CD4-positive, alpha-beta T cell (primary cell): ENCODE measurements at regions not wholly inside any gene's neighbourhood (a gene's known extent, or its start where the extent isn't known, plus 50 kb on each side); places are given as distances from the start of the nearest gene placed in this dataset.

Experiments
- ATAC-seq: fragments of 200-7000 bp; cut with Tn5 transposase; one replicate; pipeline ENCODE4 v1.10.0; 2022; ENCODE audit warnings: mild to moderate bottlenecking; ENCODE audit not compliant: poor library complexity
- CTCF ChIA-PET: fragments of 350-600 bp; sonication (Branson Sonifier 250); formaldehyde crosslinking; loops from one replicate; lab custom pipeline; 2021; ENCODE audit warnings: antibody characterized with exemption, inconsistent platforms; lab: Charles Lee
- POLR2A ChIA-PET: fragments of 350-600 bp; sonication (Branson Sonifier 250); formaldehyde crosslinking; loops from one replicate; lab custom pipeline; 2021; ENCODE audit warnings: antibody characterized with exemption, inconsistent platforms; lab: Charles Lee
- DNase-seq, 14 experiments: peaks; one replicate each; pipeline ENCODE4 v3.0.0-alpha.2; 2013 to 2020; ENCODE audit warnings: mixed read lengths in 2 of 14
- H3K27ac ChIP-seq, 2 donors: one replicate each; pipeline versions ENCODE4 v1.5.1 to v1.7.0; 2013; ENCODE audit warnings: low read length in 2 of 2, low read depth in 1 of 2, mild to moderate bottlenecking in 1 of 2
- H3K27me3 ChIP-seq, 2 experiments: 1 replicate in 1 of 2; 2 replicates in 1 of 2; pipeline versions ENCODE4 v1.6.1 to v1.7.0; 2013; ENCODE audit warnings: low read length in 2 of 2, control low read depth in 1 of 2, mild to moderate bottlenecking in 1 of 2, moderate library complexity in 1 of 2; ENCODE audit not compliant: insufficient read depth in 2 of 2, control insufficient read depth in 1 of 2
- H3K36me3 ChIP-seq: one replicate; pipeline ENCODE4 v1.6.1; 2013; ENCODE audit warnings: low read length, control low read depth; ENCODE audit not compliant: insufficient read depth
- H3K4me1 ChIP-seq: one replicate; pipeline ENCODE4 v1.6.1; 2013; ENCODE audit warnings: low read length, control low read depth; ENCODE audit not compliant: insufficient read depth
- H3K4me3 ChIP-seq: one replicate; pipeline ENCODE4 v1.5.1; 2013; ENCODE audit warnings: mild to moderate bottlenecking, low read length, moderate library complexity
- H3K9me3 ChIP-seq, 2 experiments: 1 replicate in 1 of 2; 2 replicates in 1 of 2; pipeline versions ENCODE4 v1.6.1 to v1.7.0; 2013; ENCODE audit warnings: low read length in 2 of 2, mild to moderate bottlenecking in 2 of 2, control low read depth in 1 of 2, moderate library complexity in 1 of 2; ENCODE audit not compliant: control insufficient read depth in 1 of 2, insufficient read depth in 1 of 2
- H3K27ac Mint-ChIP-seq: one replicate; pipeline ENCODE4 v1.8.0; 2020; ENCODE audit warnings: mixed read lengths
- H3K27me3 Mint-ChIP-seq: one replicate; pipeline ENCODE4 v1.8.0; 2021; ENCODE audit warnings: mixed read lengths
- H3K36me3 Mint-ChIP-seq: one replicate; pipeline ENCODE4 v1.8.0; 2021; ENCODE audit warnings: low read depth, mixed read lengths
- H3K4me1 Mint-ChIP-seq: one replicate; pipeline ENCODE4 v1.8.0; 2021; ENCODE audit warnings: low read depth, mixed read lengths
- H3K4me3 Mint-ChIP-seq: one replicate; pipeline ENCODE4 v1.8.0; 2020; ENCODE audit warnings: mild to moderate bottlenecking, mixed read lengths
- H3K9me3 Mint-ChIP-seq: one replicate; pipeline ENCODE4 v1.8.0; 2020; ENCODE audit warnings: mixed read lengths
- CTCF ChIP-seq: fragments of 200-600 bp; IDR thresholded peaks from one replicate; pipeline ENCODE4 v1.8.0; 2022; ENCODE audit warnings: antibody characterized with exemption, mild to moderate bottlenecking
- intact Hi-C, 2 experiments: fragments of 100-400 bp; cut with DNase I in 1 of 2; cut with micrococcal nuclease in 1 of 2; formaldehyde crosslinking; loops; one replicate each; pipeline versions ENCODE4 v1.15.1 to v1.9.0; 2023 to 2025; cut with DNase I, micrococcal nuclease

GRCh38 chr1:172960454-172961208 is 90.1 kb downstream of the TNFSF18 start:
- ATAC-seq, result no peak
- H3K27ac Mint-ChIP-seq, result no peak overlapping the region

GRCh38 chr1:172964864-172965263 is 85.9 kb downstream of the TNFSF18 start:
- no peak overlapping the region for H3K27ac ChIP-seq
- Mint-ChIP-seq H3K4me1 (no peaks in the 10 kb centered on the region), H3K36me3 (no peaks in the 10 kb centered on the region), H3K4me3 (no peak overlapping the region), H3K27ac (no peak overlapping the region), H3K27me3 (no peaks in the 10 kb centered on the region), H3K9me3 (no peaks in the 10 kb centered on the region)
- H3K4me3 ChIP-seq, result no peak overlapping the region
- TF ChIP-seq CTCF, result no peak
- no peak for ATAC-seq
- intact Hi-C loops, result no loop called here
- H3K36me3 ChIP-seq, result no peaks in the 10 kb centered on the region
- CTCF ChIA-PET, result no interaction called here
- no peaks in the 10 kb centered on the region for H3K27me3 ChIP-seq
- H3K9me3 ChIP-seq, result no peaks in the 10 kb centered on the region
- POLR2A ChIA-PET, result no interaction called here
- no peak for DNase-seq
- no peaks in the 10 kb centered on the region for H3K4me1 ChIP-seq

More at GRCh38 chr1:172960454-172961208, 90.1 kb downstream of the TNFSF18 start:
- Histone ChIP-seq H3K36me3 (no peaks in the 10 kb centered on the region), H3K9me3 (no peaks in the 10 kb centered on the region), H3K4me3 (no peak overlapping the region), H3K27ac (no peak overlapping the region), H3K4me1 (no peaks in the 10 kb centered on the region), H3K27me3 (no peaks in the 10 kb centered on the region)
- H3K36me3 Mint-ChIP-seq, result no peaks in the 10 kb centered on the region
- H3K4me1 Mint-ChIP-seq, result no peaks in the 10 kb centered on the region
- ChIA-PET POLR2A (no interaction called here), CTCF (no interaction called here)
- DNase-seq, result no peak
- intact Hi-C loops, result no loop called here
- H3K9me3 Mint-ChIP-seq, result no peaks in the 10 kb centered on the region
- no peak for TF ChIP-seq CTCF
- H3K27me3 Mint-ChIP-seq, result no peaks in the 10 kb centered on the region
- H3K4me3 Mint-ChIP-seq, result no peak overlapping the region

GRCh38 chr1:172966844-172967540 is 83.7 kb downstream of the TNFSF18 start:
- DNase-seq (no peak), ATAC-seq (no peak)
- no peaks in the 10 kb centered on the region for H3K9me3 Mint-ChIP-seq
- TF ChIP-seq CTCF, result no peak
- no peaks in the 10 kb centered on the region for H3K27me3 Mint-ChIP-seq
- H3K4me3 Mint-ChIP-seq, result no peak overlapping the region
- Histone ChIP-seq H3K27me3 (no peaks in the 10 kb centered on the region), H3K9me3 (no peaks in the 10 kb centered on the region), H3K36me3 (no peaks in the 10 kb centered on the region), H3K4me3 (no peak overlapping the region), H3K4me1 (no peaks in the 10 kb centered on the region), H3K27ac (no peak overlapping the region)
- H3K27ac Mint-ChIP-seq, result no peak overlapping the region
- no peaks in the 10 kb centered on the region for H3K4me1 Mint-ChIP-seq
- H3K36me3 Mint-ChIP-seq, result no peaks in the 10 kb centered on the region
- ChIA-PET CTCF (no interaction called here), POLR2A (interaction anchor here (0.8 kb wide), 1 partner anchor 11 kb away, joined by 3 read pairs; no protein-coding TSS in a partner anchor)
- intact Hi-C loops, result no loop called here
